SJSA1 (cell line): ENCODE measurements at regions not wholly inside any gene's neighbourhood (a gene's known extent, or its start where the extent isn't known, plus 50 kb on each side); places are given as distances from the start of the nearest gene placed in this dataset.

ENCODE experiments used
- DNase-seq, 2 experiments: peaks; one replicate each; pipeline ENCODE4 v3.0.0-alpha.2; 2015 to 2020; ENCODE audit warnings: low spot score in 2 of 2, low read depth in 1 of 2
- H3K27ac ChIP-seq: fragments of 250-450 bp; sonication (Bioruptor Pico); 2 replicates; pipeline ENCODE4 v1.5.1; 2020; ENCODE audit warnings: mild to moderate bottlenecking, moderate library complexity
- H3K27me3 ChIP-seq: fragments of 250-450 bp; sonication (Bioruptor Pico); replicated peaks from 2 replicates; pipeline ENCODE4 v1.5.1; 2020; ENCODE audit warnings: mild to moderate bottlenecking, moderate library complexity
- H3K36me3 ChIP-seq: fragments of 250-450 bp; sonication (Bioruptor Pico); 2 replicates; pipeline ENCODE4 v1.5.1; 2020; ENCODE audit warnings: mild to moderate bottlenecking
- H3K4me1 ChIP-seq: fragments of 250-450 bp; sonication (Bioruptor Pico); replicated peaks from 2 replicates; pipeline ENCODE4 v1.6.1; 2021; ENCODE audit warnings: mild to moderate bottlenecking
- H3K4me3 ChIP-seq: fragments of 250-450 bp; sonication (Bioruptor Pico); 2 replicates; pipeline ENCODE4 v1.5.1; 2020; ENCODE audit warnings: mild to moderate bottlenecking
- H3K9me3 ChIP-seq: fragments of 250-450 bp; sonication (Bioruptor Pico); replicated peaks from 2 replicates; pipeline ENCODE4 v1.5.1; 2020; ENCODE audit warnings: mild to moderate bottlenecking

DNA sequence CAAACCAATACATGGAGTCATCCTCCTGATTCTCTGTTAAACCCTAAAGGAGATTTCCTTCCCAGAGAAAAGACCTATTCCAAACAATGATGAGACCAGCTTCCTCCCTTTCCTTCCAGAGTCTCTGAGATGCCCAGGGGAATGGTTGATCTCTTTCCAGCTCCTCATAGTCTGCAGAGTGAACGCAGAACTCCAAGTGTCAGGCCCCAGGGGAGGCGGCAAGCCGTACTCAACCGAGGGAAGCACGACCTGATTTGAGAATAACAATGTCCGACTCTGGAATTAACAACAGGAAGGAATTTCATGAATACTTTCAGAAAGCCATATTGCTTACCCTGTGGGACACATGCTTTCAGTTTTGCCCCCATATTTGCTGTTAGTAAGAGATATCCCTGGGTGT lies 241.7 kb upstream of the GLI3 start:
- no peaks in the 10 kb centered on the region for H3K27me3 ChIP-seq
- no peaks in the 10 kb centered on the region; the same call in 1 of the 2 replicates for H3K9me3 ChIP-seq
- no peak overlapping the region for H3K27ac ChIP-seq
- 0 out of 2 replicates have a peak, but pooled peaks cover 3% of the 10 kb centered on the region for H3K4me1 ChIP-seq
- H3K36me3 ChIP-seq, result no peaks in the 10 kb centered on the region
- no peak for DNase-seq
- H3K4me3 ChIP-seq, result no peak overlapping the region

GRCh38 chr7:42476255-42476654 lies 239.2 kb upstream of the GLI3 start:
- H3K27ac ChIP-seq, result no peak overlapping the region
- no peak overlapping the region for H3K4me3 ChIP-seq
- H3K27me3 ChIP-seq, result no peaks in the 10 kb centered on the region
- no peak for DNase-seq
- H3K4me1 ChIP-seq, result 0 out of 2 replicates have a peak, but pooled peaks cover 3% of the 10 kb centered on the region
- no peaks in the 10 kb centered on the region; the same call in 1 of the 2 replicates for H3K9me3 ChIP-seq
- H3K36me3 ChIP-seq, result no peaks in the 10 kb centered on the region

- no peak for DNase-seq
- Histone ChIP-seq H3K4me3 (no peak overlapping the region), H3K9me3 (no peaks in the 10 kb centered on the region; the same call in 1 of the 2 replicates), H3K36me3 (no peaks in the 10 kb centered on the region), H3K27me3 (no peaks in the 10 kb centered on the region), H3K27ac (no peak overlapping the region), H3K4me1 (0 out of 2 replicates have a peak, but pooled peaks cover 3% of the 10 kb centered on the region)
Observed at GRCh38 chr7:42475082-42475481, 238.1 kb upstream of the GLI3 start.

DNA sequence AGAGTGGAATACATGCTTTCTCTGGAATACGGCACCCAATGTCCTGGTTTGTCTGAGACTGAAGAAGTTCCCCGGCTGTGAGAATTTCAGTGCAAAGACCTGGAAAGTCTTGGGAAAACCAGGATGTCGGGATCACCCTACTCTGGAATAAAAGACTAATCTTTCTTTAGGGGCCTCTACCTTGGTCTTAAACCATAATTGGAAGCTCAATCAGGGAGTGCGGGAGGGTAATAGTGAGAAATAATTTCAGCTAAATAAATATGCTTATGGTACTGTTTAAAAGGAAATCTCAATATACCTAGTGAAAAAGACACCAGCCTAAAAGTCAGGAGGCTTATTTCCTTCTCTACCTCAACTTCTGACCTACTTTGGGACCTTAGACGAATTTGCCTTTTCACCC lies 236.1 kb upstream of the GLI3 start:
- Histone ChIP-seq H3K9me3 (no peaks in the 10 kb centered on the region; the same call in 1 of the 2 replicates), H3K27me3 (no peaks in the 10 kb centered on the region), H3K27ac (no peak overlapping the region), H3K4me3 (no peak overlapping the region), H3K36me3 (no peaks in the 10 kb centered on the region), H3K4me1 (no peaks in the 10 kb centered on the region)
- no peak for DNase-seq

GRCh38 chr7:42471573-42472174 lies 234.7 kb upstream of the GLI3 start:
- H3K4me1 ChIP-seq, result no peaks in the 10 kb centered on the region
- H3K36me3 ChIP-seq, result no peaks in the 10 kb centered on the region
- H3K4me3 ChIP-seq, result no peak overlapping the region
- H3K27ac ChIP-seq, result no peak overlapping the region
- H3K27me3 ChIP-seq, result no peaks in the 10 kb centered on the region
- H3K9me3 ChIP-seq, result no peaks in the 10 kb centered on the region; the same call in 1 of the 2 replicates
- DNase-seq, result no peak

DNA sequence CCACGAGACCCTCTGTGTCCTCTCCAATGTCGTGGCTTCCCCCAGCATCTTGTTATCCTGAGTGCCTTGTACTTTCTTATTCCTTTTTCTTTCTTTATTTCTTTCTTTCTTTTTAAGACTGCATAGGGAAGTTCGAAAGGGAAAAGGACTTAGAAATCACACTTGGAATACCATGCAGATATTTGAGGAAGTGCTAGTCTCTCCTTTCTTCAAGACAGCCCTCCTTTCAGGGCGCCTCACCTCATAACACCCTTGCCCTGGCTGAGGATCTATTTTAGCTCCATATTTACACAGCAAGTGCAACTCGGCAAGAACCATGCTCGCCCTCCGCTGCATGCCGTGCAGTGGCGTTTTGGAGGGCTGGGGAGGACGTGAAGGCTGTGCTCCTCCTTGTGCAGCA lies 232.3 kb upstream of the GLI3 start:
- Histone ChIP-seq H3K27ac (no peak overlapping the region), H3K27me3 (no peaks in the 10 kb centered on the region), H3K9me3 (no peaks in the 10 kb centered on the region; the same call in 1 of the 2 replicates), H3K4me1 (no peaks in the 10 kb centered on the region), H3K36me3 (no peaks in the 10 kb centered on the region), H3K4me3 (no peak overlapping the region)
- no peak for DNase-seq

DNA sequence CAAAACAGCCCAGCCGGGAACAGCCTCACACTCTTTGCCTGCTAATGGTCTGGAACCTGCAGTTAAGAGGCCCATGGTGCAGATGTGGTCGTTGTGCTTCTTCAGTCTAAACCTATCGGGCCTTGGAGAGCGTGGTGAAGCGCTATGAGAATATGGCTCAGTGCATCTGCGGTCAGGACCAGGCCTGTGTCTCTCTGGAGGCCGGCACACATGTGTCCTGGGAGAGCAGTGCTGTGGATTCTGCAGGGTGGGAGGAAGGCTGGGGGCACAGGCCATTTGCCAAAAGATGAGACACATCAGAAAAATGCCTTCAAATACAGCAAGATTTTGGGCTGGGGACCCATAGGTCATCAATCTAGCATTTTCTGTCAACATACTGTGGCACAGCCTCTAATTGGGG lies 231.5 kb upstream of the GLI3 start:
- H3K36me3 ChIP-seq, result no peaks in the 10 kb centered on the region
- no peak overlapping the region for H3K27ac ChIP-seq
- no peak for DNase-seq
- H3K4me3 ChIP-seq, result no peak overlapping the region
- no peaks in the 10 kb centered on the region for H3K27me3 ChIP-seq
- H3K9me3 ChIP-seq, result no peaks in the 10 kb centered on the region
- H3K4me1 ChIP-seq, result no peaks in the 10 kb centered on the region

- no peak for DNase-seq
- Histone ChIP-seq H3K4me1 (no peaks in the 10 kb centered on the region), H3K27me3 (no peaks in the 10 kb centered on the region), H3K9me3 (no peaks in the 10 kb centered on the region), H3K27ac (no peak overlapping the region), H3K36me3 (no peaks in the 10 kb centered on the region), H3K4me3 (no peak overlapping the region)
Observed at GRCh38 chr7:42461537-42461936, 224.5 kb upstream of the GLI3 start.

- no peak for DNase-seq
- Histone ChIP-seq H3K27ac (no peak overlapping the region), H3K4me3 (no peak overlapping the region), H3K9me3 (no peaks in the 10 kb centered on the region), H3K4me1 (no peaks in the 10 kb centered on the region), H3K36me3 (no peaks in the 10 kb centered on the region), H3K27me3 (no peaks in the 10 kb centered on the region)
Observed at GRCh38 chr7:42460933-42461332, 223.9 kb upstream of the GLI3 start.

- no peaks in the 10 kb centered on the region for H3K9me3 ChIP-seq
- no peak for DNase-seq
- no peaks in the 10 kb centered on the region for H3K27me3 ChIP-seq
- no peak overlapping the region for H3K27ac ChIP-seq
- H3K4me3 ChIP-seq, result no peak overlapping the region
- H3K36me3 ChIP-seq, result no peaks in the 10 kb centered on the region
- H3K4me1 ChIP-seq, result no peaks in the 10 kb centered on the region
Observed at GRCh38 chr7:42460148-42460547, 223.1 kb upstream of the GLI3 start.

DNA sequence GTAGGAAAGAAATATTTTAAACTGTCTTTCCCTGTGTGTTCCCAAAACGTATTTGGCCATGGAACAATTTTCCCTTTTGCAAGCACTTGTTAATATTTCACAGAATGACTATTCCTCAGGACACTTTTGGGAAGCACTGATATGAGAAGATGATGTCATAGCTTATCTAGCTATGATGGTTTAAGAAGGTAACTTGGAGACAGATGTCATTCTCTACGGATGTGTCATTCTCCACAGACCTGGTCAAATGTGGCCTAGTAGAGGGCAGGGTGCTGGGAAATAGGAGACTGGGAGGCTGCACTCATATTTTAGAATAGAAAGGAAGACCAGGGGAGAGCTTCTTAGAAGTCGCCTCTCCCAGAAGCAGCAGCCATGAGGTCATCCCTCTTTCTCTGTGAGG lies 220.7 kb upstream of the GLI3 start:
- no peak for DNase-seq

DNA sequence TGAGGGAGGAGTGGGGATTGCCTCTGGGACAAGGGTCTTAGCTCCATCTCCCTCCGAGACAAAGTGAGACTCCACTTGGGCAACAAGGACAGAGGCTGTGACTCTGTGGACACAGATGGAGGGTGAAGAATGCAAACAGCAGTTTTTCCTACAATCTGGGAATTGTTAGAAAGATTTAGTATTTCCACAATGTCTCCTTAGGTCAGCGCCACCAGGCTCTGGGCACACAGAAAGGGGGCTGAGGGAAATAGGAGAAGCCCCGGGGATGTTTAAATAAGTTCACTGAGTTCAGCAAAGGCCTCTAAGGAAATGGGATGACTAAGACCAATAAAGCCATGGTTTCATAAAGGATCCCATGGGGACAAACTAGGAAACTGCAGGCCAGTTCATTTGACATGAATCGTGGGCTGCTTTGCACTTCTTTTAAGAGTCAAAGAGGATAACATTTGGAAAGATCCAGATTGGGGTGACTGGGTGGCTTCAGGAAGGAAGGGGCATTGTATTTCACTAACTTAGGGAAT lies 219.8 kb upstream of the GLI3 start:
- H3K4me1 ChIP-seq, result no peaks in the 10 kb centered on the region
- H3K36me3 ChIP-seq, result no peaks in the 10 kb centered on the region
- H3K27me3 ChIP-seq, result no peaks in the 10 kb centered on the region
- no peak overlapping the region for H3K27ac ChIP-seq
- H3K4me3 ChIP-seq, result no peak overlapping the region
- DNase-seq, result no peak
- no peaks in the 10 kb centered on the region for H3K9me3 ChIP-seq

More for the DNA sequence above, 220.7 kb upstream of the GLI3 start:
- no peaks in the 10 kb centered on the region for H3K9me3 ChIP-seq
- H3K36me3 ChIP-seq, result no peaks in the 10 kb centered on the region
- H3K27ac ChIP-seq, result no peak overlapping the region
- H3K4me3 ChIP-seq, result no peak overlapping the region
- no peaks in the 10 kb centered on the region for H3K27me3 ChIP-seq
- no peaks in the 10 kb centered on the region for H3K4me1 ChIP-seq

DNA sequence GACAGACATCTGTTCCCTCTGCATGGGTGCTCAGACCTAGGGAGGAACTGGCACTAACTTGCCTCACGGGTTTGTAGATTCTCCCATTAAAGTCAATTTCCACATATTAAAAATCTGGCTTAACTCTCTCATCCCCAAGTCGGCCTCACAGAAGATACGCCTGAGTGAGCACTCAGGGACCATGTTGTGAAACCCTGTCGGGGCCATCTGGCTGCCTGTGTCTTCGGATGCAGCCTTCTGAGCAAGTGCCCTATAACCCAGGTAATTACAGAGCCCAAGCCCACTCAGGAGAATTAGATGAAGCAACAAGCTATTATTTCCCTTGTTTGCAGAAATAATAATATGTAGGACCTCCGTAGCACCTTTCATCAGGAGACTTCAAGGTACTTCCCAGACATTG lies 219.3 kb upstream of the GLI3 start:
- no peak for DNase-seq
- Histone ChIP-seq H3K4me3 (no peak overlapping the region), H3K36me3 (no peaks in the 10 kb centered on the region), H3K9me3 (no peaks in the 10 kb centered on the region), H3K27ac (no peak overlapping the region), H3K4me1 (no peaks in the 10 kb centered on the region), H3K27me3 (no peaks in the 10 kb centered on the region)

DNA sequence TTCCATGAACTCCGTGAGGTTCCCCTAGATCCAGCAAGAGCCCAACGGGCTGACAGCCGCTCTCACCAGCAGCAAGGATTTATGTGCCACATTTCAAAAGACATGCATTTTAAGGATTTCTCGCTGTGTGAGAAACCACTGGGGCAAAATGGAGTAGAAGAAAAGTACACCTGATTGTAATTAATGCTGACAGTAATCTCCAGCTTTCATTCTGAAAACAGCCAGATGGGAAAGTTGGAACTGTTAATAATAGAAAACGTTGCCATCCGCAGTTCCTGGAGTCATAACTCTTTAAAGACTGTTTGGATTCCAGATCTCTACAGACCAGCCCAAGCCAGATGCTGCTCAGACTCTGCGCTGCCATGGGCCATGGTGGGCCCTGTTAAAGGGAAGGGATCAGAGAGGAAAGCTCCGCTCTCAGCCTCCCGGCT lies 216.9 kb upstream of the GLI3 start:
- Histone ChIP-seq H3K36me3 (no peaks in the 10 kb centered on the region), H3K27me3 (no peaks in the 10 kb centered on the region), H3K9me3 (no peaks in the 10 kb centered on the region), H3K4me1 (no peaks in the 10 kb centered on the region), H3K4me3 (no peak overlapping the region), H3K27ac (no peak overlapping the region)
- DNase-seq, result no peak

GRCh38 chr7:42452356-42452755 lies 215.3 kb upstream of the GLI3 start:
- no peaks in the 10 kb centered on the region for H3K27me3 ChIP-seq
- H3K27ac ChIP-seq, result no peak overlapping the region
- no peak for DNase-seq
- H3K9me3 ChIP-seq, result no peaks in the 10 kb centered on the region; the same call in 1 of the 2 replicates
- H3K4me1 ChIP-seq, result no peaks in the 10 kb centered on the region
- no peak overlapping the region for H3K4me3 ChIP-seq
- no peaks in the 10 kb centered on the region for H3K36me3 ChIP-seq
